ENCODE measurements at regions not wholly inside any gene's neighbourhood (a gene's known extent, or its start where the extent isn't known, plus 50 kb on each side); places are given as distances from the start of the nearest gene placed in this dataset.

- TF ChIP-seq, protein P1, sequence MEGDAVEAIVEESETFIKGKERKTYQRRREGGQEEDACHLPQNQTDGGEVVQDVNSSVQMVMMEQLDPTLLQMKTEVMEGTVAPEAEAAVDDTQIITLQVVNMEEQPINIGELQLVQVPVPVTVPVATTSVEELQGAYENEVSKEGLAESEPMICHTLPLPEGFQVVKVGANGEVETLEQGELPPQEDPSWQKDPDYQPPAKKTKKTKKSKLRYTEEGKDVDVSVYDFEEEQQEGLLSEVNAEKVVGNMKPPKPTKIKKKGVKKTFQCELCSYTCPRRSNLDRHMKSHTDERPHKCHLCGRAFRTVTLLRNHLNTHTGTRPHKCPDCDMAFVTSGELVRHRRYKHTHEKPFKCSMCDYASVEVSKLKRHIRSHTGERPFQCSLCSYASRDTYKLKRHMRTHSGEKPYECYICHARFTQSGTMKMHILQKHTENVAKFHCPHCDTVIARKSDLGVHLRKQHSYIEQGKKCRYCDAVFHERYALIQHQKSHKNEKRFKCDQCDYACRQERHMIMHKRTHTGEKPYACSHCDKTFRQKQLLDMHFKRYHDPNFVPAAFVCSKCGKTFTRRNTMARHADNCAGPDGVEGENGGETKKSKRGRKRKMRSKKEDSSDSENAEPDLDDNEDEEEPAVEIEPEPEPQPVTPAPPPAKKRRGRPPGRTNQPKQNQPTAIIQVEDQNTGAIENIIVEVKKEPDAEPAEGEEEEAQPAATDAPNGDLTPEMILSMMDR (IDR thresholded peaks at IDR 0.05) = no peak
- no peak for TF ChIP-seq POLR2AphosphoS5 (IDR thresholded peaks at IDR 0.05)
- no peak for TF ChIP-seq POLR2A (IDR thresholded peaks at IDR 0.05)
These were observed 775.2 kb upstream of the RBFOX1 start for GRCh38 chr16:6557353-6558023.

Data from breast epithelium (tissue), 3 donors.